ENCODE measurements at regions not wholly inside any gene's neighbourhood (a gene's known extent, or its start where the extent isn't known, plus 50 kb on each side); places are given as distances from the start of the nearest gene placed in this dataset.

GRCh38 chr2:238996331-238997136 is 148.6 kb downstream of the TWIST2 start:
- TF ChIP-seq MYC (CRISPR knock-in tag; IDR thresholded peaks at IDR 0.05; ENCODE audit: borderline replicate concordance) = no peak
- TF ChIP-seq YY1 (IDR thresholded peaks at IDR 0.05; ENCODE audit: insufficient read depth, insufficient replicate concordance, low read depth, low read length) = no peak
- no peak for TF ChIP-seq TRIM24 (CRISPR knock-in tag; IDR thresholded peaks at IDR 0.05)
- no peak for TF ChIP-seq POLR2AphosphoS5 (IDR thresholded peaks at IDR 0.05; ENCODE audit: low read depth, low read length)
- TF ChIP-seq POLR2A (IDR thresholded peaks at IDR 0.05; ENCODE audit: insufficient read depth in 1 of 2, low read depth in 2 of 2, low read length in 2 of 2) = no peak
- TF ChIP-seq ZNF451 (CRISPR knock-in tag; IDR thresholded peaks at IDR 0.05) = no peak
- no peak for TF ChIP-seq STAT6 (CRISPR knock-in tag; IDR thresholded peaks at IDR 0.05; ENCODE audit: borderline replicate concordance)
- TF ChIP-seq ZNF7 (CRISPR knock-in tag; IDR thresholded peaks at IDR 0.05) = no peak
- no peak for TF ChIP-seq ATF2 (CRISPR knock-in tag; IDR thresholded peaks at IDR 0.05)
- TF ChIP-seq BRD4 (CRISPR knock-in tag; IDR thresholded peaks at IDR 0.05) = no peak
- TF ChIP-seq ZNF138 (CRISPR knock-in tag; IDR thresholded peaks at IDR 0.05; ENCODE audit: low read depth) = no peak
- no peak for TF ChIP-seq KDM1A (CRISPR knock-in tag; IDR thresholded peaks at IDR 0.05)
